Tibial nerve (tissue), 3 donors: ENCODE measurements at regions not wholly inside any gene's neighbourhood (a gene's known extent, or its start where the extent isn't known, plus 50 kb on each side); places are given as distances from the start of the nearest gene placed in this dataset.

Source experiments
- POLR2A ChIP-seq, 2 donors: fragments of 450-650 bp; IDR thresholded peaks; one replicate each; pipeline ENCODE4 v1.6.1; 2017; ENCODE audit warnings: antibody characterized with exemption in 2 of 2, mild to moderate bottlenecking in 2 of 2, moderate library complexity in 2 of 2
- TF ChIP-seq, protein P1 (sequence below), 5 experiments: fragments of 200-600 bp in 3 of 5; fragments of 450-650 bp in 2 of 5; sonication (generic) in 3 of 5; IDR thresholded peaks; one replicate each; pipeline ENCODE4 v1.5.1; 2016 to 2019; ENCODE audit warnings: antibody characterized with exemption in 5 of 5, mild to moderate bottlenecking in 3 of 5, moderate library complexity in 2 of 5

DNA sequence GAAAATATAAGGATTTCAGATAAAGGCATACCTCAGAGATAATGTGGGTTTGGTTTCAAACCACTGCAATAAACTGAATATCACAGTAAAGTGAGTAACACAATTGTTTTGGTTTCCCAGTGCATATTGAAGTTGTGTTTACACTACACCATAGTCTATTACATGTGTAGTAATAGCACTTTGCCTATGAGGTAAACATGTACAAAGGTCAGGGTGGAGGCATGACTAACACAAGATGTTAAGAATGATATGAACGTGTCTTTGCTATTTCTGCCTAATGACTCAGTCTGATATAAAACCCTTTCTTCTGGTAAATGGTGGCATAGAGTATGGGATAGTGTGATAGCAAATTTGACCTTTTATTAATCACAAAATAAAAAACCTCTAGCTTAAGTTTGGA, 621.5 kb upstream of the ADGRL2 start:
- no peak for TF ChIP-seq POLR2A (IDR thresholded peaks at IDR 0.05)
- TF ChIP-seq, protein P1, sequence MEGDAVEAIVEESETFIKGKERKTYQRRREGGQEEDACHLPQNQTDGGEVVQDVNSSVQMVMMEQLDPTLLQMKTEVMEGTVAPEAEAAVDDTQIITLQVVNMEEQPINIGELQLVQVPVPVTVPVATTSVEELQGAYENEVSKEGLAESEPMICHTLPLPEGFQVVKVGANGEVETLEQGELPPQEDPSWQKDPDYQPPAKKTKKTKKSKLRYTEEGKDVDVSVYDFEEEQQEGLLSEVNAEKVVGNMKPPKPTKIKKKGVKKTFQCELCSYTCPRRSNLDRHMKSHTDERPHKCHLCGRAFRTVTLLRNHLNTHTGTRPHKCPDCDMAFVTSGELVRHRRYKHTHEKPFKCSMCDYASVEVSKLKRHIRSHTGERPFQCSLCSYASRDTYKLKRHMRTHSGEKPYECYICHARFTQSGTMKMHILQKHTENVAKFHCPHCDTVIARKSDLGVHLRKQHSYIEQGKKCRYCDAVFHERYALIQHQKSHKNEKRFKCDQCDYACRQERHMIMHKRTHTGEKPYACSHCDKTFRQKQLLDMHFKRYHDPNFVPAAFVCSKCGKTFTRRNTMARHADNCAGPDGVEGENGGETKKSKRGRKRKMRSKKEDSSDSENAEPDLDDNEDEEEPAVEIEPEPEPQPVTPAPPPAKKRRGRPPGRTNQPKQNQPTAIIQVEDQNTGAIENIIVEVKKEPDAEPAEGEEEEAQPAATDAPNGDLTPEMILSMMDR (IDR thresholded peaks at IDR 0.05), result no peak
